PFSK-1 (cell line): ENCODE measurements at regions not wholly inside any gene's neighbourhood (a gene's known extent, or its start where the extent isn't known, plus 50 kb on each side); places are given as distances from the start of the nearest gene placed in this dataset.

Experiments used
- FOXP2 ChIP-seq: optimal IDR thresholded peaks from 2 replicates; pipeline ENCODE3; 2011; ENCODE audit warnings: borderline replicate concordance, control low read depth, inconsistent platforms; ENCODE audit not compliant: insufficient read depth; ENCODE audit errors: extremely low read length, extremely low read depth
- POLR2AphosphoS5 ChIP-seq: IDR thresholded peaks from 2 replicates; pipeline ENCODE4 v1.6.1; 2012; ENCODE audit warnings: low read depth, mild to moderate bottlenecking, control low read depth, low read length, moderate library complexity
- REST ChIP-seq, 2 experiments: IDR thresholded peaks; 2 replicates each; pipeline versions ENCODE4 v1.6.1 to v1.8.0; 2011 to 2012; ENCODE audit warnings: low read depth in 2 of 2, low read length in 2 of 2, control low read depth in 1 of 2, inconsistent platforms in 1 of 2, mild to moderate bottlenecking in 1 of 2, moderate library complexity in 1 of 2; ENCODE audit not compliant: insufficient read depth in 1 of 2
- SIN3A ChIP-seq: IDR thresholded peaks from 2 replicates; pipeline ENCODE4 v1.6.1; 2012; ENCODE audit warnings: mild to moderate bottlenecking, low read length, moderate library complexity, borderline replicate concordance; ENCODE audit not compliant: insufficient read depth
- TAF1 ChIP-seq: IDR thresholded peaks from 2 replicates; pipeline ENCODE4 v1.6.1; 2012; ENCODE audit warnings: low read length, control low read depth, borderline replicate concordance; ENCODE audit not compliant: insufficient read depth

- TF ChIP-seq SIN3A = no peak
- no peak for TF ChIP-seq POLR2AphosphoS5
- TF ChIP-seq TAF1 = no peak
- TF ChIP-seq FOXP2 = no peak
- TF ChIP-seq REST (IDR thresholded peaks at IDR 0.05; ENCODE audit: insufficient read depth in 1 of 2, low read depth in 2 of 2, low read length in 2 of 2) = no peak
These were observed 1190.9 kb downstream of the BRD1 start for GRCh38 chr22:48636746-48637145.

- no peak for TF ChIP-seq SIN3A
- TF ChIP-seq POLR2AphosphoS5 = no peak
These were observed 1191.9 kb downstream of the BRD1 start for GRCh38 chr22:48635816-48636215.

- TF ChIP-seq FOXP2 (no peak), SIN3A (no peak), REST (IDR thresholded peaks at IDR 0.05; ENCODE audit: insufficient read depth in 1 of 2, low read depth in 2 of 2, low read length in 2 of 2) (no peak), POLR2AphosphoS5 (no peak), TAF1 (no peak)
These were observed 1192.6 kb downstream of the BRD1 start for GRCh38 chr22:48635031-48635430.

- TF ChIP-seq TAF1 (no peak), REST (IDR thresholded peaks at IDR 0.05; ENCODE audit: insufficient read depth in 1 of 2, low read depth in 2 of 2, low read length in 2 of 2) (no peak), SIN3A (no peak), POLR2AphosphoS5 (no peak), FOXP2 (no peak)
These were observed 1193.5 kb downstream of the BRD1 start for GRCh38 chr22:48633996-48634836.

- TF ChIP-seq POLR2AphosphoS5 = no peak
- TF ChIP-seq SIN3A = no peak
- TF ChIP-seq REST (IDR thresholded peaks at IDR 0.05; ENCODE audit: insufficient read depth in 1 of 2, low read depth in 2 of 2, low read length in 2 of 2) = no peak
- TF ChIP-seq TAF1 = no peak
- TF ChIP-seq FOXP2 = no peak
These were observed 1194.9 kb downstream of the BRD1 start for GRCh38 chr22:48632646-48633246.
